Large intestine (tissue), 3 donors: ENCODE measurements at regions not wholly inside any gene's neighbourhood (a gene's known extent, or its start where the extent isn't known, plus 50 kb on each side); places are given as distances from the start of the nearest gene placed in this dataset.
"Not testable (repeated sequence)": the region's sequence is repeated elsewhere in the genome, so short reads cannot be mapped to it uniquely, and the experiment has no call there.

Experiments used
- DNase-seq, 2 donors: peaks; one replicate each; pipeline versions ENCODE4 v3.0.0 to v3.0.0-alpha.2; 2013
- H3K27ac ChIP-seq: one replicate; pipeline ENCODE4 v1.5.1; 2013; ENCODE audit warnings: low read length
- H3K27me3 ChIP-seq: 2 replicates; pipeline ENCODE4 v1.6.1; 2013; ENCODE audit warnings: low read length; ENCODE audit not compliant: control insufficient read depth, insufficient read depth
- H3K36me3 ChIP-seq: 2 replicates; pipeline ENCODE4 v1.6.1; 2013; ENCODE audit warnings: low read length; ENCODE audit not compliant: control insufficient read depth, insufficient read depth
- H3K4me1 ChIP-seq: one replicate; pipeline ENCODE4 v1.6.1; 2013; ENCODE audit warnings: low read length; ENCODE audit not compliant: control insufficient read depth, insufficient read depth
- H3K4me3 ChIP-seq: one replicate; pipeline ENCODE4 v1.5.1; 2013; ENCODE audit warnings: low read length
- H3K9me3 ChIP-seq: one replicate; pipeline ENCODE4 v1.6.1; 2013; ENCODE audit warnings: mild to moderate bottlenecking, low read depth, low read length, moderate library complexity; ENCODE audit not compliant: control insufficient read depth
- WGBS: methylation state at CpG from one replicate; pipeline ENCODE4 v1.1.5; 2013; ENCODE audit warnings: low lambda C conversion rate; ENCODE audit not compliant: insufficient coverage; 5-methylcytosine and 5-hydroxymethylcytosine counted together

DNA sequence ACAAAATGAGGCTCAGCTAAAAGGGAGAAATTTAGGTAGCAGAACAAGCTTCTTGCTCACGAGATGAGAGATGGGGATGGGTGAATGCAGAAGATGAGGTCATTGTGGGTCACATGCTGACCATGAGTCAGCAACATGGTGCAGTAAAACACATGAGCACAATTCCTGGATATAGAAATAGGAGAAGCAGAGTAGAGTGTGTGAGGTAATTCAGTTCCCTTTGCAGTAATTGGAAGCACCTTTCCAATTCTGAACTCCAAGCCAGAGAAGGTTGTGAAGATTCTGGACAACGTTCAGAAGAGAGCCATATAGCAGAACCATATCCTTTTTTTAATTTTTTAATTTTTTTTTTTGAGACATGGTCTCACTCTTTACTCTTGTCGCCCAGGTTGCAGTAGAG lies 62.0 kb upstream of the LMNTD1 start:
- peak; percentile 10 to 38 for DNase-seq
- Histone ChIP-seq H3K4me3 (no peak overlapping the region), H3K27me3 (no peaks in the 10 kb centered on the region), H3K4me1 (no peaks in the 10 kb centered on the region), H3K27ac (no peak overlapping the region), H3K9me3 (no peaks in the 10 kb centered on the region), H3K36me3 (no peaks in the 10 kb centered on the region)
- WGBS: 60% methylated on average over 1 of the region's 3 CpGs

DNA sequence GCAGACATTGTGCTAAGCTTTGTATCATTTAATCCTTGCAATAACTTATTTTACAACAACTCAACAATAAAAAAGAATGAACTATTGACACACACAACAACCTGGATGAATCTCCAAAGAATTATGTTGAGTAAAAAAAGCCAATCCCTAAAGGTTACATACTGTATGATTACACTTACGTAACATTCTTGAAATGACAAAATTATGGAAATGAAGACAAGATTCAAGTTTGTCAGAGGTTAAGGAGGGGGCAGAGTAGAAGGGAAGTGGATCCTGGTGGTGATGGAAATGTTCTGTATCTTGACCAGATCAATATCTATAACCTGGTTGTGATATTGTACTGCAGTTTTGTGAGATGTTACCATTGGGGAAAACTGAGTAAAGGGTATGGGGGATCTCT lies 63.2 kb upstream of the LMNTD1 start:
- no peak for DNase-seq
- H3K36me3 ChIP-seq: no peaks in the 10 kb centered on the region
- WGBS: no CpG with 5 or more reads among the region's 1 CpG
- no peak overlapping the region for H3K27ac ChIP-seq
- no peaks in the 10 kb centered on the region for H3K27me3 ChIP-seq
- H3K4me3 ChIP-seq: no peak overlapping the region
- no peaks in the 10 kb centered on the region for H3K9me3 ChIP-seq
- H3K4me1 ChIP-seq: no peaks in the 10 kb centered on the region

DNA sequence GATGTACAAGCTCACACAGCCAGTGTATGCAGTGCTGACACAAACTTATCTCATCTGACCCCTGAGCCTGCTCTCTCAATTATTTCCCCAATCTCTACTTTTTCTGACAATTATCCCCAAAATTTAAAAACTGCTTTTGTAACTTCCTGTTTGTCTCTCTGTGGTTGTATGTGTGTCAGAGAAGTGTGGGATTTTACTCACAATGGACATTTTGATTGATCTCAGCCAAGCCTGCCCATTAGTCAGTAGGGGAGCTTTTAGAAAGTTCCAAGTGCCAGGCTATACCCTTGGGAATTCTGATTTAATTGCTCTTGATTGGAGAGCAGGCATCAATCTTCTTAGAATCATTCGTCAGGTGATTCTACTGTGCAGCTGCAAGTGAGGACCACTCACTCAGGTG lies 64.9 kb upstream of the LMNTD1 start:
- no peaks in the 10 kb centered on the region for H3K27me3 ChIP-seq
- WGBS: 100% methylated on average over 1 of the region's 1 CpG
- no peak overlapping the region for H3K27ac ChIP-seq
- H3K9me3 ChIP-seq: no peaks in the 10 kb centered on the region
- no peak overlapping the region for H3K4me3 ChIP-seq
- H3K36me3 ChIP-seq: no peaks in the 10 kb centered on the region
- no peak for DNase-seq
- H3K4me1 ChIP-seq: no peaks in the 10 kb centered on the region

DNA sequence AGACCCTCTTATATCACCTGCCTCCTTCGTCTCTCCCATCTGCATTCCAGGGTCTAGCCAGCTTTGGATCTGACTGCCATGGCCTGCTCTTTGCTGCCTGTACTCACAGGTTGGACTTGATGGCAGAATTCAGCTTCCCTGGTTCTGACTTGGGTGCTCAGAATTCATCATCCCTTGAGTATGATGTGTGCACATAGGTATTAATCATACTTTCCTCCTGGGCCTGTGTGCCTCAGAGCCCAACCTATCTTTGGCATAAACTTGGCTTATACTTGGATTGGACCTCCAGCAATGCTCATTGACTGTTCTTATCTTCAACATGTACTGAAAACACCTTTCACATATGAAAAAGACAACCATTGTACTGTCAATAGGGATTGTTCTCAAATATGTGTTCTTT lies 70.7 kb upstream of the LMNTD1 start:
- no CpG with 5 or more reads among the region's 1 CpG for WGBS
- no peak for DNase-seq
- Histone ChIP-seq H3K4me1 (no peaks in the 10 kb centered on the region), H3K36me3 (no peaks in the 10 kb centered on the region), H3K27ac (no peak overlapping the region), H3K9me3 (no peaks in the 10 kb centered on the region), H3K27me3 (no peaks in the 10 kb centered on the region), H3K4me3 (no peak overlapping the region)

DNA sequence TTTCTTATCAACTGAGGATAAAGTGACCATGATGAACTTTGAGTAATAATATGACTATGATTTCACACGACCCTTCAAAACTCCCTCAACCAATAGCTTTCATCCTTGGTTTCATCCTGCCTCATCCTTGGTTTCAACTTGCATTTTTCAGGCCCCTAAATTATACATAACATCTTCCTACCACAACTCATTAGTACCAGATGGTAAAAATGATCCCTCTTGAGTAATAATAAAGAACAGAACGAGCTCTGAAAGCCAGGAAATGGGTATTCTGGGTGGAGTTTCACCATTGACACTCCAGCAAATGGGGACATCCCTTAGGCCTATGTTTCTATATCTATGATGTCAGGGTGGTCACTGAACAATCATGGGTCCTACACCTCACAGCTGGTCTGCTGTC lies 72.1 kb upstream of the LMNTD1 start:
- Histone ChIP-seq H3K36me3 (no peaks in the 10 kb centered on the region), H3K4me3 (no peak overlapping the region), H3K9me3 (no peaks in the 10 kb centered on the region), H3K4me1 (no peaks in the 10 kb centered on the region), H3K27ac (no peak overlapping the region), H3K27me3 (no peaks in the 10 kb centered on the region)
- no CpG with 5 or more reads among the region's 2 CpGs for WGBS
- no peak for DNase-seq

DNA sequence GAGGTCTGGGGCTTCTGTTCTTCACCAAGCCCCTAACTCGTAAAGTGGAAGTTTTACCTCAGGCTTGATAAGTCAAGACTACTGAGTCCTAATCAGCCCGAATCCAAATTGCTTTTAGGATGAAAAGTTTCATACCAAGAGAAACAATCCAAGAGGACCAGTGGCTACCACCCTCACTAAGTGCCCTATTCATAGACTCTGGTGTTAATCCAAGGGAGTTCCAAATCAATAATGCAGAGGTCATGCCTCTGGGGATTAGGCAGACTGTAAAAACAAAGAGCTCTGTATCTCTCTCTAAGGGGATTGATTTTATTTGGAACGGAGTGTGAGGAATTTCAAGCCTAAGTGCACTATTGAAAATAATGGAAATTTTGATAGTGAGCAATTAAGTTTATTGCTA lies 76.3 kb upstream of the LMNTD1 start:
- H3K27me3 ChIP-seq: no peaks in the 10 kb centered on the region
- H3K4me3 ChIP-seq: no peak overlapping the region
- no peaks in the 10 kb centered on the region for H3K36me3 ChIP-seq
- H3K4me1 ChIP-seq: no peaks in the 10 kb centered on the region
- 60% methylated on average over 1 of the region's 3 CpGs for WGBS
- no peak for DNase-seq
- H3K27ac ChIP-seq: no peak overlapping the region
- no peaks in the 10 kb centered on the region for H3K9me3 ChIP-seq

DNA sequence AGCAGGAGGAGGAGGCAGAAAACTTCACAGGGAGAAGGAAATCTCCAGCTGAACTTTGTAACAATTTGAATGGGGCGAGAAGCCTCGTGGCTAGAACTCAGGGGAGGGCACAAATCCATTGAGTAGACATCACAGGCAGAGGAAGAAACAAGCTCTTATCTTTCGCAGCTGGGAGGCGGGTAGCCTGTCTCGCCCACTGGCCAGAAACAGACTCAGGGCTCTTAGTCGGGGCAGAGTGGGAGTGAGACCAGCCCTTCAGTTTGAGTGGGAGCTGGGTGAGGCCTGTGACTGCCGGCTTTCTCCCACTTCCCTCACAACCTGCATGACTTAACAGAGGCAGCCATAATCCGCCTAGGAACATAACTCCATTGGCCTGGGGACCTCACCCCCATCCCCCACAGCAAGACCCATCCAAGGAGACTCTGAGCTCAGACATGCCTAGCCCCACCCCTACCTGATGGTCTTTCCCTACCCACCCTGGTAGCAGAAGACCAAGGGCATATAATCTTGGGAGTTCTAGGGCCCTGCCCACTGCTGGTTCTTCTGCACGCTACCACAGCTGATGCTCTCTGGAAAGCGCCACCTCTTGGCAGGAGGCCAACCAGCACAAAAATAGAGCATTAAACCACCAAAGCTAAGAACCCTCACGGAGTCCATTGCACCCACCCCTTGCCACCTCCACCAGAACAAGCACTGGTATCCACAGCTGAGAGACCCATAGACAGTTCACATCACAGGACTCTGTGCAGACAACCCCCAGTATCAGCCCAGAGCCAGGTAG lies 77.8 kb upstream of the LMNTD1 start:
- not testable (repeated sequence) for H3K4me3 ChIP-seq, H3K27ac ChIP-seq, H3K4me1 ChIP-seq, H3K9me3 ChIP-seq, H3K27me3 ChIP-seq, H3K36me3 ChIP-seq
- no CpG with 5 or more reads among the region's 11 CpGs for WGBS
- DNase-seq: peak in 1 of 2 donors; percentile 5

DNA sequence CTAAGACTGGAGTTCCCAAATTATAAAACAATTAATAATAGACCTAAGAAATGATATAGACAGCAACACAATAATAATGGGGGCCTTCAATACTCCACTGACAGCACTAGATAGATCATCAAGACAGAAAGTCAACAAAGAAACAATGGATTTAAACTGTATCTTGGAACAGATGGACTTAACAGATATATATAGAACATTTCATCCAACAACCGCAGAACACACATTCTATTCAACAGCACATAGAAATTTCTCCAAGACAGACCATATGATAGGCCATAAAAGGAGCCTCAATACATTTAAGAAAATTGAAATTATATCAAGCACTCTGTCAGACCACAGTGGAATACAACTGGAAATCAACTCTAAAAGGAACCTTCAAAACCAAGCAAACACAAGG lies 80.1 kb upstream of the LMNTD1 start:
- not testable (repeated sequence) for H3K36me3 ChIP-seq, H3K27me3 ChIP-seq, DNase-seq, H3K27ac ChIP-seq, H3K4me3 ChIP-seq, H3K9me3 ChIP-seq, H3K4me1 ChIP-seq
- WGBS: no CpG with 5 or more reads among the region's 1 CpG

DNA sequence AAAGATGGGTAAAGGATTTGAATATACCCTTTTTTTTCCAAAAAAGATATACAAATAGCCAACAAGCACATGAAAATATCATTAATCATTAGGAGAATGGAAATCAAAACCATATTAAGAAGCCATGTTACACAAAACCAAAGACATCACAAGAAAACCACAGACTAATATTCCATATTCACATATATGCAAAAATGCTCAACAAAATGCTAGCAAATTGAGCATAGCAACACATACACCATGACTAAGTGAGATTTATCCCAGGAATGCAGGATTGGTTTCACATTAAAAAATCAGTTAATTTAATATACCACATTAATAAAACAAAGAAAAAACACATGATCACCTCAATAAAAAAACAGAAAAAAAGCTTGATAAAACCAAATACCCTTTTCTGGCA lies 84.7 kb upstream of the LMNTD1 start:
- H3K27ac ChIP-seq: no peak overlapping the region
- H3K9me3 ChIP-seq: no peaks in the 10 kb centered on the region
- H3K4me1 ChIP-seq: no peaks in the 10 kb centered on the region
- no peak overlapping the region for H3K4me3 ChIP-seq
- H3K36me3 ChIP-seq: no peaks in the 10 kb centered on the region
- no peaks in the 10 kb centered on the region for H3K27me3 ChIP-seq
- no peak for DNase-seq

DNA sequence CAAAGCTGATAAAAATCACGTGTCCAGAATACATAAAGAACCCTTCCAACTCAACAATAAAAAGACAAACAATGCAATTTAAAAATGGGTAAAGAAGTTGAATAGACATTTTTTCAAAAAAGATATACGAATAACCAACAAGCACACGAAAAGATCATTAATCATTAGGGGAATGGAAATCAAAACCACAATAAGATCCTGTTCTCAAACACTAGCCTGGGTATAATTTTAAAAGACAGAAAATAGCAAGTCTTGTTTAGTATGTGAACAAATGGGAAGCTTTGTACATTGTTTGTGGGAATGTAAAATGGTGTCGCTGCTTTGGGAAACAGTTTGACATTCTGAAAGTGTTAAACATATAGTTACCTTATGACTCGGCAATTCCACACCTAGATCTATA lies 86.3 kb upstream of the LMNTD1 start:
- WGBS: no CpG with 5 or more reads among the region's 5 CpGs
- no peak for DNase-seq
- Histone ChIP-seq H3K4me1 (no peaks in the 10 kb centered on the region), H3K36me3 (no peaks in the 10 kb centered on the region), H3K9me3 (no peaks in the 10 kb centered on the region), H3K4me3 (no peak overlapping the region), H3K27ac (no peak overlapping the region), H3K27me3 (no peaks in the 10 kb centered on the region)

DNA sequence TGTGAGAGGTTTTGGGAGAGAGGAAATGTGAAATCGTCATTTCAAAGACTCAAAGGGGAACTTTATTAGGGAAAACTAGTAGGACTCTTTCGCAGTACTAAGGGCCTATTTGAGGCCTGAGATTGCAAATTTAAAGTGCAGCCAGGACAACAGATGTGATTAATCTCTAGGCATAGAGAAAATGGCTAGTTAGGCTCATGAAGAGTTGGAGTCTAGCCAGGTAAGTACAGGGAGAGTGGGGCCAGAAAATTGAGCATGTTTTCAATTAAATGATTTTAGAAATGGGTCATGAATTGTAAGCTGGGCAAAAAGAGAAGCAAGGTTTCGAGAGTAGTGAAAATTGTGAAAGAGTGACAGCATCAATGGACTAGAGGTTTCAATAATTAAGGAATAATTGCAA lies 91.9 kb upstream of the LMNTD1 start:
- H3K4me1 ChIP-seq: no peaks in the 10 kb centered on the region
- 89% methylated on average over 1 of the region's 3 CpGs for WGBS
- DNase-seq: no peak
- no peak overlapping the region for H3K4me3 ChIP-seq
- no peak overlapping the region for H3K27ac ChIP-seq
- no peaks in the 10 kb centered on the region for H3K36me3 ChIP-seq
- no peaks in the 10 kb centered on the region for H3K9me3 ChIP-seq
- H3K27me3 ChIP-seq: no peaks in the 10 kb centered on the region
